Stimulated activated CD8-positive, alpha-beta memory T cell treated with anti-CD3 and anti-CD28 coated beads, Interleukin-4, amount 100 ng/mL, for 4 hours (primary cell): ENCODE measurements at regions not wholly inside any gene's neighbourhood (a gene's known extent, or its start where the extent isn't known, plus 50 kb on each side); places are given as distances from the start of the nearest gene placed in this dataset.
A peak's percentile ranks its signal among the peaks of the same experiment; 100 is the strongest.
"Not testable (repeated sequence)": the region's sequence is repeated elsewhere in the genome, so short reads cannot be mapped to it uniquely, and the experiment has no call there.

Experiments used
- DNase-seq, 2 donors: peaks; one replicate each; pipeline ENCODE4 v3.0.0-alpha.2; 2020; ENCODE audit warnings: low read depth in 2 of 2, low spot score in 1 of 2

- DNase-seq: not testable (repeated sequence)
These were observed 169.0 kb downstream of the NPIPB11 start for GRCh38 chr16:29237495-29237894.

- DNase-seq: not testable (repeated sequence)
These were observed 169.5 kb downstream of the NPIPB11 start for GRCh38 chr16:29237023-29237422.

DNA sequence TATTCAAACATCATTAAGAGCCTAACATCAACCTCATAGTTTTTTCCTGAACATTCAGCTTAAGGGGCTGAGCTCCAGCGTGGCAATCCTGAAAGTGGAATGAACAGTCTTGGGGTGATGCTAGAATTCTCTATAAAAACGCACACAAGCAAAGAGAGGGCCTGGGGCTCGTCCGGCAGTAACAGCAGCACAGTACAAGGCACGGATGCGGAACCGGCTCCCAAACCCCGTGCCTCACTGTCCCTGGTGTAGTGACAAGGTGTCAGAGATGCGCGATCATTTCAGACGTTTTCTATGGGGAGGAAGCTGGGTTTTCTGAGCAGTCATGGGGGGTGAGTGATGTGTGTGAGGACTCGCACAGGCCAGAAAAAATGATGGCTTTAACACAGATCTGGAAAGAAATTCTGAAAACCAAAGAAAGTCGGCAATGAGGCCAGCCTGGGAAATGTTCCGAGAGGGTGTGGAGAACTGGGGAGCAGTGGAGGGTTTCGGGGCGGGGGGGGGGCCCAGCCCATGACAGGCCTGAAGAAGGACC is 170.6 kb downstream of the NPIPB11 start:
- not testable (repeated sequence) for DNase-seq

DNA sequence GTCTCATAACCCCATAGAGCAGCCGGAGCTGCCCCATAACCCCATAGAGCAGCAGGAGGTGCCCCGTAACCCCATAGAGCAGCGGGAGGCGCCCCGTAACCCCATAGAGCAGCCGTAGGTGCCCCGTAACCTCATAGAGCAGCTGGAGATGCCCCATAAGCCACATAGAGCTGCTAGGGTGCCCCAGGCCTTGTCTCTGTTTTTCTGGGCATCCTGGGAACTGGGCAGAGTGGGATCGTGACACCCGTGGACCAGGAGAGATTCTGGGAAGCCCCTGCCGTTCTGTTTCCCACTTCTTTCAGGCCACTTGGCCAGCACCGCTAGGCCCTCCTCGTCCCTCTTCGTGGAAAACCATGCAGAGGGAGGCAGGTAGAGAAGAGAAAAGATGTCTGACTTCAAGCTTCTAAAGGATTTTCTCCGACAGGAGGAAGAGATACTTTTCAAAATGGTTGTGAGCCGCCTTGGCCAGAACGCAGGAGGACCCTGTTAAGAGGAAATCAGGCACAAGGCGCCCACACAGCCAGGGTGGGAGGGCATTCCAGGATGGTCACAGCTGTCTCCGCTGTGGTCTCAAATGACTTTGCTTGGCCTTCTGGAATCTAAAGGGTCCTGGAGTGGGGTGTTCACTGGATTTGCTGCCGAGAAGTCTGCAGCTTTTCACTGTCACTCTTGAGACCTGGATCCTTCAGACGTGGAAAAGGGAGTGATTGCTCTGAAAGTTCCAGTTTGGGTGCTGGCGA is 171.8 kb downstream of the NPIPB11 start:
- not testable (repeated sequence) for DNase-seq

DNA sequence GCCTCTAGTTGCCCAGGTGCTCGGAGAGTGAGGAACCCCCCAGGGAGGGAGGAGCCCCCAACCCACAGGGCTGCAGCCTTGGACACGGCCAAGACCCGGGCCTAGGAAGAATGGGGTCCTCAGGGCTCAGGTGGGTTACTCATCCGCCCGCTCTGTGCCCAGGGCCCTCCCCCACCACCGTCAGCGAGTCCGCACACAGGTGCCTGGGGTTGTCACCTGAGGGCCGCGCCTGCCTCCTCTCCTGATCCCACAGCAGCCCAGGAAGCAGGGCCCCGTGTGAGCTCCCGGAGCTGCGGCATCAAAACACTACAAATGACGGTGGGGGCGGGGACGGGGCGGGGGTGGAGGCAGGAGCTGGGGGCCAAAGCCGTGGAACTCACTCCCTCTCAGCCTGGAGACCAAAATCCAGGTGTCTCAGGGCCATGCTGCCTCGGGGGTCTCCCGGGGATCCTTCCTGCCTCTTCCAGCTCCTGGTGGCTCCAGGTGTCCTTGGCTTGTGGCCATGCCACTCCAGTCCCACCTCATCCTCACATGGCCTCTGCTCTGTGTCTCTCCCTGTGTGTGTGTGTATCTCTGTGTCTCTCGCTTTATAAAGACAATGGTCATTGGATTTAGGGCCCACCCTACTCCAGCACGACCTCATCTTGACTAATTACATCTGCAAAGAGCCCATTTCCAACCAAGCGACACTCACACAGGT is 172.7 kb downstream of the NPIPB11 start:
- DNase-seq: not testable (repeated sequence)

- DNase-seq: no peak
These were observed 173.5 kb downstream of the NPIPB11 start for GRCh38 chr16:29232811-29233704.

GRCh38 chr16:29232160-29232705 is 174.3 kb downstream of the NPIPB11 start:
- not testable (repeated sequence) for DNase-seq

GRCh38 chr16:29231244-29231643 is 175.3 kb downstream of the NPIPB11 start:
- no peak for DNase-seq

- no peak for DNase-seq
These were observed 175.8 kb downstream of the NPIPB11 start for GRCh38 chr16:29230671-29231096.

GRCh38 chr16:29230006-29230668 is 176.4 kb downstream of the NPIPB11 start:
- DNase-seq: not testable (repeated sequence)

DNA sequence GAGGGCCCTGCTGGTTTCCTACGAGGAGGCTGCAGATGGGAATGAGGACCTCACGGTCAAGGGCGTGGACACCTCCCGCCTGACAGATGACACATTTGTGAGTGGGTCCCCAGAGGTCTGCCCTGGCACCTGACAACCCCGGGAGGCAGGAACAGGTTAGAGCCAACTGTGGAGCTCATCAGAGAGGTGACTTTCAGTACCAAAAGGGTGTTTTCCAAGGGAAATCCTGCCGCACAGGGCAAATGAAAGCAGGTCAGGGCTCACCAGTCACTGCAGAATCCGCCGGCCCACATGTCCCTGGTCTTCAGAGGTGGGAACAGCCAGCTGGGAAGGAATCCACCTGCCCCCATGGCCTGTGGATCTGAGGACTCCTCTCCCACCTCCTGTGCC is 176.9 kb downstream of the NPIPB11 start:
- DNase-seq: not testable (repeated sequence)

DNA sequence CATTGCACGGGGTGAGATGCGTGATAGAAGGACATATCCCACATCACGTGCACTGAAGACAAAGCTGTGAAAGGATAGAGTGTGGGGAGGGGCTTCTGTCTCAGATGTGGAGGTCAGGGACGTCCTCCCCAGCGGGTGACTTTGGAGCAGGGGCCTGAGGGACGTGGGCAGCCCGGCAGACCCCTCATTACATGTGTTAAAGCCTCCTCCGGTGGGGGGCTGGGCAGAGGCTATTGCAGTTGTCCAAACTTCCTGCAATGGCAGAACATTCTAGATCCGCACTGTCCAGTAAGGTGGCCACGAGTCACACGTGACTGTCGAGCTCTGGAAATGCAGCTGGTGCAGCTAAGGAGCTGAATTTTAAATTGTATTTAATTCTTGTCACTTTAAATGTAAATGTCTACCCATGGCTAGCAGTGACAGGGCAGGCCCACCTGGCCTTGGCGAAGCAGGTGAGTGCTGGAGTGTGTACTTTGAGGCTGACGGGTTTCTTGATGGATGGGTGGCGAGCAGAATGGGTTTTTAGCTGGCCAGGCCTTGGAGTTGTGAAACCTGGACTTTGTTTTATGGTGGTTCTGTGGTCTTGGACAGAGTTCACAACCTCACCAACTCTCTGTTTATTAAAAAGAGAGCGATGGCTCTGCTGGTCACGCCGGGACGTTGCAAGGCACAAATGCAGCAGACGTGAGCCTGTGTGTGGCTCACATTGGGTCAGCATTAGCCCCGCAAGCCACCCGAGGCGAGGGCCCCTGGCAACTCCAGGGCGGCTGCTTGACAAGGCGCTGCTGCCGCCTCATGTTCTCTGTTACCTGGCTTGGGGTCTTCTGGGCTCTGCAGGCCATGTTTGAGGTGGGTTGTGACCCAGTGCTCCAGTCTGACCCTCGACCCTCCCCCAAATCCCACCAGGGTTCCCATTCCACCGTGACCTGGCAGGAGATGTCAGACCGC is 177.6 kb downstream of the NPIPB11 start:
- not testable (repeated sequence) for DNase-seq

GRCh38 chr16:29227751-29228663 is 178.5 kb downstream of the NPIPB11 start:
- peak in 1 of 2 donors; percentile 34 for DNase-seq

DNA sequence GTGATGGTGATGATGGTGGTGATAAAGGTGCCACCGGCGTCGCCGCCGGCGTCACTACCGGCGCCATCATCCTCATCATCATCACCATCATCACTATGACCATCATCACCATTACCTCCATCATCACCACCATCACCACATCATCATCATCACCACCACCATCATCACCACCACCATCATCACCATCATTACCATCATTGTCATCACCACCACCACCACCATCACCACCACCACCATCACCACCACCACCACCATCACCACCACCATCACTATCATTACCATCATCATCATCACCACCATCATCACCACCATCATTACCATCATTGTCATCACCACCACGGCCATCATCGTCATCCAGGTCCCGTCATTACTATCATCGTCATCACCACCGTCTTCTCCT is 179.7 kb downstream of the NPIPB11 start:
- no peak for DNase-seq

GRCh38 chr16:29224675-29225074 is 181.8 kb downstream of the NPIPB11 start:
- DNase-seq: not testable (repeated sequence)

- not testable (repeated sequence) for DNase-seq
These were observed 183.9 kb downstream of the NPIPB11 start for GRCh38 chr16:29222615-29223014.

GRCh38 chr16:29222008-29222407 is 184.5 kb downstream of the NPIPB11 start:
- not testable (repeated sequence) for DNase-seq
